Hepatocyte (in vitro differentiated cells): ENCODE measurements at regions not wholly inside any gene's neighbourhood (a gene's known extent, or its start where the extent isn't known, plus 50 kb on each side); places are given as distances from the start of the nearest gene placed in this dataset.

Experiments
- CTCF ChIP-seq: fragments of 200-600 bp; sonication (generic); IDR thresholded peaks from 2 replicates; pipeline ENCODE4 v1.5.1; 2016; ENCODE audit warnings: antibody characterized with exemption, mild to moderate bottlenecking; ENCODE audit not compliant: poor library complexity
- EZH2 ChIP-seq: fragments of 200-600 bp; sonication (generic); IDR thresholded peaks from 2 replicates; pipeline ENCODE4 v1.6.1; 2016; ENCODE audit warnings: antibody characterized with exemption, mild to moderate bottlenecking, borderline replicate concordance

- TF ChIP-seq EZH2 (no peak), CTCF (no peak)
Observed at GRCh38 chr9:7580568-7580967, 219.0 kb downstream of the DMAC1 start.
